SK-N-SH (cell line): ENCODE measurements at regions not wholly inside any gene's neighbourhood (a gene's known extent, or its start where the extent isn't known, plus 50 kb on each side); places are given as distances from the start of the nearest gene placed in this dataset.

Source experiments
- EP300 ChIP-seq, 2 experiments: IDR thresholded peaks; 2 replicates each; pipeline versions ENCODE4 v1.4.0 to v1.6.1; 2012; ENCODE audit warnings: borderline replicate concordance in 1 of 2, low read depth in 1 of 2, low read length in 1 of 2
- FOSL2 ChIP-seq: IDR thresholded peaks from 2 replicates; pipeline ENCODE4 v1.4.0; 2012; ENCODE audit warnings: low read depth, mild to moderate bottlenecking, moderate library complexity, borderline replicate concordance
- FOXM1 ChIP-seq: IDR thresholded peaks from 2 replicates; pipeline ENCODE4 v1.4.0; 2012; ENCODE audit warnings: low read depth, mild to moderate bottlenecking
- POLR2AphosphoS5 ChIP-seq: IDR thresholded peaks from 2 replicates; pipeline ENCODE4 v1.6.1; 2012; ENCODE audit warnings: low read depth, low read length
- RAD21 ChIP-seq: IDR thresholded peaks from 2 replicates; pipeline ENCODE4 v1.6.1; 2012; ENCODE audit warnings: mild to moderate bottlenecking, low read length
- SMC3 ChIP-seq: IDR thresholded peaks from 2 replicates; pipeline ENCODE4 v1.6.1; 2012; ENCODE audit warnings: low read depth, low read length, improper control_type of control experiment
- TF ChIP-seq, protein P1 (sequence below): fragments of 200-600 bp; sonication (generic); IDR thresholded peaks from 2 replicates; pipeline ENCODE4 v1.6.1; 2017; ENCODE audit warnings: antibody characterized with exemption, mild to moderate bottlenecking, moderate library complexity
- TF ChIP-seq, protein P2 (sequence below): IDR thresholded peaks from 2 replicates; pipeline ENCODE4 v1.6.1; 2012; ENCODE audit warnings: mild to moderate bottlenecking, low read depth, low read length, moderate library complexity

DNA sequence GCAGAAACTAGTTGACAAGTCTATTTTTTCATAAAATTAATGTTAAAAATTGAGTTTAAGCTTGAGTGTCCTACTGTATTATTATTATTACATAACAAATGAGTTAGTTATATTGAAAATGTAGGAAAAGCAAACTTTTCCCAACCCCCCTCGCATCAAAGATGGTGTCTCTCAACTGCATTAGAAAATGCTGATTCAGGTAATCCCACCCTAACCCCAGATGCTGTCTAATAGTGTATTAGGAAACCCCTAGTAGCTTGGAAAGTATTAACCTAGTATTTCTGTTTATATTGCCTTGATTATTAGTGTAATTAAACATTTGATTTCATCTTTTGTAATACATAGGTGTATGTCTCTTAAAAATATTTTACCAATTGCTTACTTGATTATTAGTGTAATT, 1120.3 kb downstream of the MRPL39 start:
- no peak for TF ChIP-seq RAD21
- TF ChIP-seq, protein P1, sequence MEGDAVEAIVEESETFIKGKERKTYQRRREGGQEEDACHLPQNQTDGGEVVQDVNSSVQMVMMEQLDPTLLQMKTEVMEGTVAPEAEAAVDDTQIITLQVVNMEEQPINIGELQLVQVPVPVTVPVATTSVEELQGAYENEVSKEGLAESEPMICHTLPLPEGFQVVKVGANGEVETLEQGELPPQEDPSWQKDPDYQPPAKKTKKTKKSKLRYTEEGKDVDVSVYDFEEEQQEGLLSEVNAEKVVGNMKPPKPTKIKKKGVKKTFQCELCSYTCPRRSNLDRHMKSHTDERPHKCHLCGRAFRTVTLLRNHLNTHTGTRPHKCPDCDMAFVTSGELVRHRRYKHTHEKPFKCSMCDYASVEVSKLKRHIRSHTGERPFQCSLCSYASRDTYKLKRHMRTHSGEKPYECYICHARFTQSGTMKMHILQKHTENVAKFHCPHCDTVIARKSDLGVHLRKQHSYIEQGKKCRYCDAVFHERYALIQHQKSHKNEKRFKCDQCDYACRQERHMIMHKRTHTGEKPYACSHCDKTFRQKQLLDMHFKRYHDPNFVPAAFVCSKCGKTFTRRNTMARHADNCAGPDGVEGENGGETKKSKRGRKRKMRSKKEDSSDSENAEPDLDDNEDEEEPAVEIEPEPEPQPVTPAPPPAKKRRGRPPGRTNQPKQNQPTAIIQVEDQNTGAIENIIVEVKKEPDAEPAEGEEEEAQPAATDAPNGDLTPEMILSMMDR = no peak
- no peak for TF ChIP-seq FOSL2
- no peak for TF ChIP-seq EP300 (IDR thresholded peaks at IDR 0.05; ENCODE audit: borderline replicate concordance in 1 of 2, low read depth in 1 of 2, low read length in 1 of 2)
- TF ChIP-seq SMC3 = no peak
- no peak for TF ChIP-seq POLR2AphosphoS5
- TF ChIP-seq, protein P2, sequence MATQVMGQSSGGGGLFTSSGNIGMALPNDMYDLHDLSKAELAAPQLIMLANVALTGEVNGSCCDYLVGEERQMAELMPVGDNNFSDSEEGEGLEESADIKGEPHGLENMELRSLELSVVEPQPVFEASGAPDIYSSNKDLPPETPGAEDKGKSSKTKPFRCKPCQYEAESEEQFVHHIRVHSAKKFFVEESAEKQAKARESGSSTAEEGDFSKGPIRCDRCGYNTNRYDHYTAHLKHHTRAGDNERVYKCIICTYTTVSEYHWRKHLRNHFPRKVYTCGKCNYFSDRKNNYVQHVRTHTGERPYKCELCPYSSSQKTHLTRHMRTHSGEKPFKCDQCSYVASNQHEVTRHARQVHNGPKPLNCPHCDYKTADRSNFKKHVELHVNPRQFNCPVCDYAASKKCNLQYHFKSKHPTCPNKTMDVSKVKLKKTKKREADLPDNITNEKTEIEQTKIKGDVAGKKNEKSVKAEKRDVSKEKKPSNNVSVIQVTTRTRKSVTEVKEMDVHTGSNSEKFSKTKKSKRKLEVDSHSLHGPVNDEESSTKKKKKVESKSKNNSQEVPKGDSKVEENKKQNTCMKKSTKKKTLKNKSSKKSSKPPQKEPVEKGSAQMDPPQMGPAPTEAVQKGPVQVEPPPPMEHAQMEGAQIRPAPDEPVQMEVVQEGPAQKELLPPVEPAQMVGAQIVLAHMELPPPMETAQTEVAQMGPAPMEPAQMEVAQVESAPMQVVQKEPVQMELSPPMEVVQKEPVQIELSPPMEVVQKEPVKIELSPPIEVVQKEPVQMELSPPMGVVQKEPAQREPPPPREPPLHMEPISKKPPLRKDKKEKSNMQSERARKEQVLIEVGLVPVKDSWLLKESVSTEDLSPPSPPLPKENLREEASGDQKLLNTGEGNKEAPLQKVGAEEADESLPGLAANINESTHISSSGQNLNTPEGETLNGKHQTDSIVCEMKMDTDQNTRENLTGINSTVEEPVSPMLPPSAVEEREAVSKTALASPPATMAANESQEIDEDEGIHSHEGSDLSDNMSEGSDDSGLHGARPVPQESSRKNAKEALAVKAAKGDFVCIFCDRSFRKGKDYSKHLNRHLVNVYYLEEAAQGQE = no peak
- no peak for TF ChIP-seq FOXM1
